HepG2 (cell line): ENCODE measurements at regions not wholly inside any gene's neighbourhood (a gene's known extent, or its start where the extent isn't known, plus 50 kb on each side); places are given as distances from the start of the nearest gene placed in this dataset.

ENCODE experiments used
- ATAC-seq: fragments of 200-7000 bp; cut with Tn5 transposase; 3 replicates; pipeline ENCODE4 v1.9.1; 2020; ENCODE audit warnings: mild to moderate bottlenecking, moderate library complexity
- BruUV-seq: library from RNA; stranded (reverse); fragments of 400-500 nt; replicated peaks from 2 replicates; lab custom pipeline; 2021; lab: Mats Ljungman, UMichigan
- CTCF ChIA-PET: fragments of 300-600 bp; formaldehyde crosslinking; extraction: SDS; loops from one replicate; lab custom pipeline; 2021; ENCODE audit warnings: low total read pairs, inconsistent platforms, low intra/inter-chr PET ratio; lab: Yijun Ruan, JAX
- POLR2A ChIA-PET: fragments of 350-600 bp; sonication (Branson Sonifier 250); formaldehyde crosslinking; loops from one replicate; lab custom pipeline; 2020; ENCODE audit warnings: antibody characterized with exemption, inconsistent platforms; lab: Yijun Ruan, JAX
- DNase-seq: peaks from one replicate; pipeline ENCODE4 v3.0.0-alpha.2; 2015; ENCODE audit warnings: low spot score
- FAIRE-seq: peaks from 3 replicates; lab custom pipeline; 2011; peaks lifted over from hg19 to GRCh38; lab: Jason Lieb, UNC
- H2AFZ ChIP-seq: one replicate; pipeline ENCODE4 v1.6.1; 2011; ENCODE audit warnings: low read length, inconsistent platforms
- H3K27ac ChIP-seq: fragments of 300-600 bp; 3 replicates; pipeline ENCODE4 v1.8.0; 2011; ENCODE audit warnings: mixed run types, mild to moderate bottlenecking, mixed read lengths, low read length, inconsistent platforms; ENCODE audit not compliant: insufficient read depth; ENCODE audit errors: extremely low read length
- H3K27me3 ChIP-seq, 2 experiments: fragments of 200-600 bp in 1 of 2; 2 replicates in 1 of 2; 3 replicates in 1 of 2; pipeline versions ENCODE4 v1.6.0 to v1.8.0; 2011; ENCODE audit warnings: low read length in 2 of 2, mild to moderate bottlenecking in 2 of 2, moderate library complexity in 2 of 2, inconsistent platforms in 1 of 2; ENCODE audit not compliant: insufficient read depth in 2 of 2, control insufficient read depth in 1 of 2
- H3K36me3 ChIP-seq, 2 experiments: fragments of 200-600 bp in 1 of 2; replicated peaks in 1 of 2; 2 replicates in 1 of 2; 3 replicates in 1 of 2; pipeline versions ENCODE4 v1.5.1 to v1.8.0; 2011; ENCODE audit warnings: low read length in 2 of 2, inconsistent platforms in 1 of 2; ENCODE audit not compliant: insufficient read depth in 2 of 2, control insufficient read depth in 1 of 2
- H3K4me1 ChIP-seq: 2 replicates; pipeline ENCODE4 v1.5.1; 2012; ENCODE audit warnings: low read length, inconsistent platforms; ENCODE audit not compliant: insufficient read depth
- H3K4me2 ChIP-seq: 2 replicates; pipeline ENCODE4 v1.6.0; 2011; ENCODE audit warnings: low read depth, low read length, inconsistent platforms
- H3K4me3 ChIP-seq, 3 experiments: fragments of 200-600 bp in 1 of 3; sonication (generic), shearing (Covaris generic) in 1 of 3; replicated peaks in 1 of 3; 2 replicates each; pipeline ENCODE4 v1.5.1; 2011 to 2016; ENCODE audit warnings: low read length in 3 of 3, inconsistent platforms in 2 of 3, low read depth in 2 of 3, mild to moderate bottlenecking in 2 of 3, control low read depth in 1 of 3, mixed read lengths in 1 of 3; ENCODE audit not compliant: insufficient read depth in 1 of 3
- H3K79me2 ChIP-seq: one replicate; pipeline ENCODE4 v1.6.1; 2011; ENCODE audit warnings: low read length, inconsistent platforms; ENCODE audit not compliant: insufficient read depth
- H3K9ac ChIP-seq: 2 replicates; pipeline ENCODE4 v1.6.0; 2011; ENCODE audit warnings: mild to moderate bottlenecking, low read depth, low read length, inconsistent platforms; ENCODE audit not compliant: insufficient read depth
- H3K9me3 ChIP-seq: 2 replicates; pipeline ENCODE4 v1.5.1; 2012; ENCODE audit warnings: mild to moderate bottlenecking, low read length
- H4K20me1 ChIP-seq: 2 replicates; pipeline ENCODE4 v1.6.0; 2011; ENCODE audit warnings: inconsistent platforms, mild to moderate bottlenecking, low read length, moderate library complexity; ENCODE audit not compliant: insufficient read depth
- CC2D1A ChIP-seq: sonication (generic); formaldehyde crosslinking; IDR thresholded peaks from 2 replicates; pipeline ENCODE4 v1.8.1; 2023; ENCODE audit warnings: mild to moderate bottlenecking, missing genetic modification reagents
- CEBPG ChIP-seq: IDR thresholded peaks from 2 replicates; pipeline ENCODE4 v1.6.1; 2016
- E2F2 ChIP-seq: sonication (generic); formaldehyde crosslinking; IDR thresholded peaks from 2 replicates; pipeline ENCODE4 v1.4.0; 2020; ENCODE audit warnings: missing genetic modification reagents, borderline replicate concordance
- FOXK2 ChIP-seq: fragments of 450-650 bp; IDR thresholded peaks from 2 replicates; pipeline ENCODE4 v1.6.1; 2016
- GATAD1 ChIP-seq: IDR thresholded peaks from 2 replicates; pipeline ENCODE4 v1.6.1; 2016; ENCODE audit warnings: missing genetic modification reagents, missing compliant biosample characterization
- PLRG1 ChIP-seq: fragments of 450-650 bp; conservative IDR thresholded peaks from 2 replicates; pipeline ENCODE4 v1.6.1; 2016
- SNAI1 ChIP-seq: sonication (generic); formaldehyde crosslinking; IDR thresholded peaks from 2 replicates; pipeline ENCODE4 v1.5.0; 2020; ENCODE audit warnings: mild to moderate bottlenecking, missing genetic modification reagents, borderline replicate concordance
- TCF7L2 ChIP-seq: IDR thresholded peaks from 2 replicates; pipeline ENCODE4 v1.6.1; 2011; ENCODE audit warnings: mild to moderate bottlenecking, low read depth, low read length, moderate library complexity
- ZBTB40 ChIP-seq, 2 experiments: fragments of 450-650 bp in 1 of 2; sonication (generic) in 1 of 2; formaldehyde crosslinking in 1 of 2; IDR thresholded peaks; 2 replicates each; pipeline versions ENCODE4 v1.6.1 to v1.8.0; 2016 to 2022; ENCODE audit warnings: antibody characterized with exemption in 1 of 2, mild to moderate bottlenecking in 1 of 2, missing genetic modification reagents in 1 of 2
- in situ Hi-C: cut with HindIII; loops from 2 replicates; pipeline ENCODE4 v1.10.0; 2017; ENCODE audit warnings: low pct_unique_long_range_greater_than_20kb; ENCODE audit not compliant: extremely low pct_ligation_motif_present
- intact Hi-C: fragments of 100-400 bp; cut with micrococcal nuclease; formaldehyde crosslinking; loops from one replicate; pipeline ENCODE4 v1.10.0; 2022; ENCODE audit not compliant: unreplicated experiment
- TF ChIP-seq, protein P1 (sequence below): sonication (generic); formaldehyde crosslinking; IDR thresholded peaks from 2 replicates; pipeline ENCODE4 v1.4.0; 2020; ENCODE audit warnings: missing genetic modification reagents, borderline replicate concordance

- TF ChIP-seq, protein P1, sequence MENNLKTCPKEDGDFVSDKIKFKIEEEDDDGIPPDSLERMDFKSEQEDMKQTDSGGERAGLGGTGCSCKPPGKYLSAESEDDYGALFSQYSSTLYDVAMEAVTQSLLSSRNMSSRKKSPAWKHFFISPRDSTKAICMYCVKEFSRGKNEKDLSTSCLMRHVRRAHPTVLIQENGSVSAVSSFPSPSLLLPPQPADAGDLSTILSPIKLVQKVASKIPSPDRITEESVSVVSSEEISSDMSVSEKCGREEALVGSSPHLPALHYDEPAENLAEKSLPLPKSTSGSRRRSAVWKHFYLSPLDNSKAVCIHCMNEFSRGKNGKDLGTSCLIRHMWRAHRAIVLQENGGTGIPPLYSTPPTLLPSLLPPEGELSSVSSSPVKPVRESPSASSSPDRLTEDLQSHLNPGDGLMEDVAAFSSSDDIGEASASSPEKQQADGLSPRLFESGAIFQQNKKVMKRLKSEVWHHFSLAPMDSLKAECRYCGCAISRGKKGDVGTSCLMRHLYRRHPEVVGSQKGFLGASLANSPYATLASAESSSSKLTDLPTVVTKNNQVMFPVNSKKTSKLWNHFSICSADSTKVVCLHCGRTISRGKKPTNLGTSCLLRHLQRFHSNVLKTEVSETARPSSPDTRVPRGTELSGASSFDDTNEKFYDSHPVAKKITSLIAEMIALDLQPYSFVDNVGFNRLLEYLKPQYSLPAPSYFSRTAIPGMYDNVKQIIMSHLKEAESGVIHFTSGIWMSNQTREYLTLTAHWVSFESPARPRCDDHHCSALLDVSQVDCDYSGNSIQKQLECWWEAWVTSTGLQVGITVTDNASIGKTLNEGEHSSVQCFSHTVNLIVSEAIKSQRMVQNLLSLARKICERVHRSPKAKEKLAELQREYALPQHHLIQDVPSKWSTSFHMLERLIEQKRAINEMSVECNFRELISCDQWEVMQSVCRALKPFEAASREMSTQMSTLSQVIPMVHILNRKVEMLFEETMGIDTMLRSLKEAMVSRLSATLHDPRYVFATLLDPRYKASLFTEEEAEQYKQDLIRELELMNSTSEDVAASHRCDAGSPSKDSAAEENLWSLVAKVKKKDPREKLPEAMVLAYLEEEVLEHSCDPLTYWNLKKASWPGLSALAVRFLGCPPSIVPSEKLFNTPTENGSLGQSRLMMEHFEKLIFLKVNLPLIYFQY (CRISPR knock-in tag), result no peak
- TF ChIP-seq GATAD1, result no peak
Measured at GRCh38 chr17:71296005-71296404, 824.8 kb upstream of the SOX9 start (continued).

- no peak for FAIRE-seq
- H3K9ac ChIP-seq, result no peak overlapping the region
- H3K4me1 ChIP-seq, result no peaks in the 10 kb centered on the region
- ChIA-PET POLR2A (no interaction called here), CTCF (no interaction called here)
- H3K27me3 ChIP-seq, result no peaks in the 10 kb centered on the region
- no peaks in the 10 kb centered on the region for H3K79me2 ChIP-seq
- intact Hi-C loops (no loop called here), in situ Hi-C loops (no loop called here)
- H3K4me2 ChIP-seq, result no peak overlapping the region
- no peak for DNase-seq
- no TSS peak for BruUV-seq
- H3K27ac ChIP-seq, result no peak overlapping the region
- ATAC-seq, result no peak
- H3K4me3 ChIP-seq, result no peak overlapping the region
- H3K9me3 ChIP-seq, result peaks cover 59% of the 10 kb centered on the region
- no peaks in the 10 kb centered on the region for H3K36me3 ChIP-seq
- H2AFZ ChIP-seq, result no peak overlapping the region
- H4K20me1 ChIP-seq, result no peaks in the 10 kb centered on the region
- TF ChIP-seq SNAI1 (CRISPR knock-in tag) (no peak), ZBTB40 (IDR thresholded peaks at IDR 0.05) (peak; percentile 18; the same call in 1 of the 2 replicates), ZBTB40 (CRISPR knock-in tag; IDR thresholded peaks at IDR 0.05) (no peak), CEBPG (CRISPR knock-in tag) (no peak), CC2D1A (no peak), TCF7L2 (0 out of 2 replicates have a peak, but pooled peaks have one; percentile 14), PLRG1 (0 out of 2 replicates have a peak, but pooled peaks have one; percentile 62), E2F2 (CRISPR knock-in tag) (no peak), FOXK2 (peak; percentile 41; the same call in 1 of the 2 replicates)
Measured at GRCh38 chr17:71301063-71301462, 819.8 kb upstream of the SOX9 start.
